ENCODE measurements at regions not wholly inside any gene's neighbourhood (a gene's known extent, or its start where the extent isn't known, plus 50 kb on each side); places are given as distances from the start of the nearest gene placed in this dataset.

GRCh38 chr15:47355759-47356158 lies 361.5 kb upstream of the SEMA6D start:
- DNase-seq, result no peak

- no peak for DNase-seq
Measured at GRCh38 chr15:47356297-47356696, 361.0 kb upstream of the SEMA6D start.

GRCh38 chr15:47358876-47359275 lies 358.4 kb upstream of the SEMA6D start:
- DNase-seq, result no peak

- DNase-seq, result no peak
Measured at GRCh38 chr15:47360305-47360704, 357.0 kb upstream of the SEMA6D start.

GRCh38 chr15:47362118-47362905 lies 355.0 kb upstream of the SEMA6D start:
- DNase-seq, result no peak

GRCh38 chr15:47363653-47364052 lies 353.7 kb upstream of the SEMA6D start:
- DNase-seq, result no peak

GRCh38 chr15:47364230-47365141 lies 352.8 kb upstream of the SEMA6D start:
- no peak for DNase-seq

GRCh38 chr15:47366884-47367283 lies 350.4 kb upstream of the SEMA6D start:
- no peak for DNase-seq

- no peak for DNase-seq
Measured at GRCh38 chr15:47367726-47368390, 349.4 kb upstream of the SEMA6D start.

GRCh38 chr15:47371939-47372338 lies 345.4 kb upstream of the SEMA6D start:
- no peak for DNase-seq

GRCh38 chr15:47374222-47374621 lies 343.1 kb upstream of the SEMA6D start:
- no peak for DNase-seq

GRCh38 chr15:47376190-47376589 lies 341.1 kb upstream of the SEMA6D start:
- no peak for DNase-seq

GRCh38 chr15:47377465-47377864 lies 339.8 kb upstream of the SEMA6D start:
- DNase-seq, result no peak

- no peak for DNase-seq
Measured at GRCh38 chr15:47378527-47378926, 338.8 kb upstream of the SEMA6D start.

GRCh38 chr15:47383102-47383501 lies 334.2 kb upstream of the SEMA6D start:
- no peak for DNase-seq

GRCh38 chr15:47383801-47384200 lies 333.5 kb upstream of the SEMA6D start:
- no peak for DNase-seq

- DNase-seq, result no peak
Measured at GRCh38 chr15:47384341-47384740, 333.0 kb upstream of the SEMA6D start.

- DNase-seq, result no peak
Measured at GRCh38 chr15:47384776-47385175, 332.5 kb upstream of the SEMA6D start.

GRCh38 chr15:47386459-47386858 lies 330.8 kb upstream of the SEMA6D start:
- DNase-seq, result no peak

GRCh38 chr15:47388299-47388698 lies 329.0 kb upstream of the SEMA6D start:
- DNase-seq, result no peak

GRCh38 chr15:47390208-47390765 lies 327.0 kb upstream of the SEMA6D start:
- no peak for DNase-seq

GRCh38 chr15:47394286-47394809 lies 323.0 kb upstream of the SEMA6D start:
- DNase-seq, result no peak

GRCh38 chr15:47395076-47395475 lies 322.2 kb upstream of the SEMA6D start:
- DNase-seq, result no peak
